Breast epithelium (tissue), 4 donors: ENCODE measurements at regions not wholly inside any gene's neighbourhood (a gene's known extent, or its start where the extent isn't known, plus 50 kb on each side); places are given as distances from the start of the nearest gene placed in this dataset.

Experiments
- DNase-seq, 2 donors: peaks; one replicate each; pipeline ENCODE4 v3.0.0-alpha.2; 2019; ENCODE audit warnings: low spot score in 2 of 2
- H3K27ac ChIP-seq, 2 donors: fragments of 200-600 bp; sonication (generic) in 1 of 2; one replicate each; pipeline ENCODE4 v1.5.1; 2016 to 2019; ENCODE audit warnings: mild to moderate bottlenecking in 1 of 2
- H3K27me3 ChIP-seq, 2 donors: fragments of 200-600 bp; sonication (generic) in 1 of 2; one replicate each; pipeline versions ENCODE4 v1.5.1 to v1.6.0; 2017 to 2019; ENCODE audit warnings: control low read depth in 1 of 2, mild to moderate bottlenecking in 1 of 2
- H3K36me3 ChIP-seq: fragments of 200-600 bp; one replicate; pipeline ENCODE4 v1.5.1; 2019
- H3K4me1 ChIP-seq, 2 donors: fragments of 200-600 bp; sonication (generic); one replicate each; pipeline ENCODE4 v1.5.1; 2016 to 2019; ENCODE audit warnings: control low read depth in 1 of 2
- H3K4me3 ChIP-seq, 3 donors: fragments of 200-600 bp; sonication (generic); 1 replicate in 2 of 3; 2 replicates in 1 of 3; pipeline ENCODE4 v1.5.1; 2016 to 2019; ENCODE audit warnings: mild to moderate bottlenecking in 3 of 3, moderate library complexity in 2 of 3
- H3K9me3 ChIP-seq, 2 donors: fragments of 200-600 bp; sonication (generic) in 1 of 2; one replicate each; pipeline ENCODE4 v1.5.1; 2016 to 2019; ENCODE audit warnings: control low read depth in 1 of 2
- CTCF ChIP-seq, 3 donors: fragments of 450-650 bp; IDR thresholded peaks; one replicate each; pipeline ENCODE4 v1.5.1; 2016 to 2017; ENCODE audit warnings: antibody characterized with exemption in 3 of 3, mild to moderate bottlenecking in 3 of 3, moderate library complexity in 3 of 3
- POLR2A ChIP-seq: fragments of 450-650 bp; IDR thresholded peaks from one replicate; pipeline ENCODE4 v1.6.1; 2016; ENCODE audit warnings: antibody characterized with exemption, mild to moderate bottlenecking, moderate library complexity
- POLR2AphosphoS5 ChIP-seq, 3 donors: sonication (generic); formaldehyde crosslinking; IDR thresholded peaks; one replicate each; pipeline ENCODE4 v1.6.1; 2017; ENCODE audit warnings: antibody characterized with exemption in 3 of 3
- intact Hi-C: fragments of 100-400 bp; cut with DNase I; formaldehyde crosslinking; loops from one replicate; pipeline ENCODE4 v1.15.1; 2023; ENCODE audit warnings: low total_unique reads

GRCh38 chr16:86083382-86084002 is 184.5 kb downstream of the IRF8 start:
- intact Hi-C loops, result no loop called here

GRCh38 chr16:86085161-86085611 is 186.2 kb downstream of the IRF8 start:
- intact Hi-C loops, result no loop called here
- Histone ChIP-seq H3K27me3 (peaks cover 0 to 49% of the 10 kb centered on the region in 2 donors), H3K4me3 (no peak overlapping the region), H3K4me1 (no peaks in the 10 kb centered on the region), H3K9me3 (no peaks in the 10 kb centered on the region), H3K36me3 (no peaks in the 10 kb centered on the region), H3K27ac (no peak overlapping the region)
- DNase-seq, result peak in 1 of 2 donors; percentile 49
- TF ChIP-seq POLR2A, result no peak
- TF ChIP-seq POLR2AphosphoS5 (IDR thresholded peaks at IDR 0.05), result no peak
- no peak for TF ChIP-seq CTCF (IDR thresholded peaks at IDR 0.05)

More at GRCh38 chr16:86083382-86084002, 184.5 kb downstream of the IRF8 start:
- Histone ChIP-seq H3K36me3 (no peaks in the 10 kb centered on the region), H3K4me1 (no peaks in the 10 kb centered on the region), H3K9me3 (no peaks in the 10 kb centered on the region), H3K27me3 (peaks cover 0 to 48% of the 10 kb centered on the region in 2 donors), H3K4me3 (no peak overlapping the region), H3K27ac (no peak overlapping the region)
- peak in 1 of 2 donors; percentile 25 for DNase-seq
- TF ChIP-seq POLR2A (no peak), POLR2AphosphoS5 (IDR thresholded peaks at IDR 0.05) (no peak), CTCF (IDR thresholded peaks at IDR 0.05) (no peak)

- TF ChIP-seq POLR2A, result no peak
- TF ChIP-seq POLR2AphosphoS5 (IDR thresholded peaks at IDR 0.05), result no peak
- TF ChIP-seq CTCF (IDR thresholded peaks at IDR 0.05), result no peak
- intact Hi-C loops, result no loop called here
- peak in 1 of 2 donors; percentile 19 for DNase-seq
- Histone ChIP-seq H3K27me3 (peaks cover 0 to 47% of the 10 kb centered on the region in 2 donors), H3K4me1 (no peaks in the 10 kb centered on the region), H3K36me3 (no peaks in the 10 kb centered on the region), H3K9me3 (no peaks in the 10 kb centered on the region), H3K4me3 (no peak overlapping the region), H3K27ac (no peak overlapping the region)
Measured at GRCh38 chr16:86085795-86086194, 186.8 kb downstream of the IRF8 start.

- peak in 1 of 2 donors; percentile 25 for DNase-seq
- TF ChIP-seq CTCF (IDR thresholded peaks at IDR 0.05) (no peak), POLR2AphosphoS5 (IDR thresholded peaks at IDR 0.05) (no peak), POLR2A (no peak)
- Histone ChIP-seq H3K27ac (no peak overlapping the region), H3K36me3 (no peaks in the 10 kb centered on the region), H3K9me3 (no peaks in the 10 kb centered on the region), H3K4me3 (no peak overlapping the region), H3K27me3 (peaks cover 0 to 40% of the 10 kb centered on the region in 2 donors), H3K4me1 (no peaks in the 10 kb centered on the region)
- intact Hi-C loops, result no loop called here
Measured at GRCh38 chr16:86086471-86086870, 187.5 kb downstream of the IRF8 start.

- intact Hi-C loops, result no loop called here
- no peaks in the 10 kb centered on the region for H3K4me1 ChIP-seq
- H3K36me3 ChIP-seq, result no peaks in the 10 kb centered on the region
- no peaks in the 10 kb centered on the region for H3K9me3 ChIP-seq
- TF ChIP-seq CTCF (IDR thresholded peaks at IDR 0.05) (no peak), POLR2A (no peak)
- H3K27ac ChIP-seq, result no peak overlapping the region
- H3K4me3 ChIP-seq, result no peak overlapping the region
- DNase-seq, result peak in 1 of 2 donors; percentile 47
- peaks cover 0 to 36% of the 10 kb centered on the region in 2 donors for H3K27me3 ChIP-seq
Measured at GRCh38 chr16:86087011-86087895, 188.3 kb downstream of the IRF8 start.
